ENCODE measurements at regions not wholly inside any gene's neighbourhood (a gene's known extent, or its start where the extent isn't known, plus 50 kb on each side); places are given as distances from the start of the nearest gene placed in this dataset.

GRCh38 chr9:1269533-1270315 is 219.6 kb downstream of the DMRT2 start:
- DNase-seq: no peak

DNA sequence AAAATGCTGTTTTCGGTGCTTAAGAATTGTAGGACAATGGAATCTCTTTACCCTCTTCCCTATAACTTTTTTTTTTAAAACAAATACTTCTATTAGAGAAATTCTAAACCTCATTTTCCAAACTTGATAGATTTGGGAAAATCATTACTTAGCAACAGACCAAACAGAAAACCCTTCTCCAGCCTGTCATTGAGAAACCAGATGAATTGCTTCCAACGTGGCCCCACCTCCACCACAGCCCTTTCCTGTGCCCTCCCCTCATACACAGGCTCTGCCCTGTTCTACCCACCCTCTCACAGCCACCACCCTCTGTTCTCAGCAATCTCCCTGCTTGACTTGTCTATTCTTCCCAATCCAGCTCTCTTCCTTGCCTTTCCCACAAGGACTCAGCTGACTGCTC is 221.2 kb downstream of the DMRT2 start:
- DNase-seq: no peak

- no peak for DNase-seq
Observed at GRCh38 chr9:1271786-1272185, 221.6 kb downstream of the DMRT2 start.

GRCh38 chr9:1272488-1272887 is 222.3 kb downstream of the DMRT2 start:
- no peak for DNase-seq

DNA sequence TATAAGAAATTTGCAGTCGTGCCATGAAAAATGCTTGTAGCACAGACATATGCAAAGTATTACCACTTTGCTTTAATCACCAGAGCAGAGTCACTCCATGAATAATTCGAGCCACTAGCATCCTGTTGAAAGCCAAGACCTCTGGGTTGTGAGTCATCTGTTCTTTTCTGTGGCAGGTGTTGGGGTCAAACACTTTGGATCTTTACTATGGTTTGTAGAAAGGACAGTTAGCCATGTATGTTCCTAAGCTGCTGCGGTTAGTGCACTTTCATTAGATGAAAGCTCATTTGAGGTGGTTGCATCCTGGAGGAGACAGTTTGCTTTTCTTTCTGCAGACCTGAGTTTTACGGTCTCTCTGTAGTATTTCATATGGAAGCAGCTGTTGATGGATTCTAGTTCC is 223.7 kb downstream of the DMRT2 start:
- no peak for DNase-seq

- no peak for DNase-seq
Observed at GRCh38 chr9:1274334-1274733, 224.2 kb downstream of the DMRT2 start.

DNA sequence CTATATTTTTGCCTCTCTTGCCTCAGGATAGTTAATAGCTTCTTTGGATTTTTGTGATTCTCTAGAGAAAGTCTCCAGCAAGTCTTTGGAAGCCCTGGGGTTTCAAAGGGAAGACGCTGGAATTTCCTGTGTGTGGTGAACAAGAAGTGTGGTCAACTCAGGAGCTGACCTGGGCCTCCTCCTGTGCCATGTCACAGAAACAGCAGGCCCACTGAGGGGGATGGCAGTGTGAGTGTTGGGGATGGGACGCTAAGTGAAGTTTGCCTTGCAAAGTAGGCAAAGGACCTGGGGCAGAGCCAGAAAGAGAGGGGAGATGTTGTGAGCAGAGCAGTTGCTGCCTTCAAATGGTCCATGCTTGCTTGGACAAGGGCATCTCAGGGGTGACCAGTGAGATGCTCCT is 226.3 kb downstream of the DMRT2 start:
- no peak for DNase-seq

DNA sequence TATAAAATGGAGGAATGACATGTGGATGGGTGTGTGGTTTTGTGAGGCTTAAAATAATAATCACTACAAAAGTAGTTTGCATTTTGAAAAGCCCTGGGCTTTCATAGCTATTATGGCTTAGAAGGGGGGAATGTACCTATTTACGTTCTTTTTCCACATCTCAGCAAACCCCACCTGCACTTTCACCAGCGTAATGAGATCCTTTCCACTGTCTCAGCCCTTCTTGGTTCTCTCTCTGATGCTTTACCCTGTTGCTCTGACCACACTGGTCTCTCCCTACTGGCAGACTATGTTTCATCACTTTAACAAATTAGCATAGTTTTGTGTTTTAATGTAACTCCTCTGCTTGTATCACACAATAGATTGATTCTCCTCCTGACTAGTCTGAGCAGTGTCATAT is 234.6 kb downstream of the DMRT2 start:
- DNase-seq: no peak

DNA sequence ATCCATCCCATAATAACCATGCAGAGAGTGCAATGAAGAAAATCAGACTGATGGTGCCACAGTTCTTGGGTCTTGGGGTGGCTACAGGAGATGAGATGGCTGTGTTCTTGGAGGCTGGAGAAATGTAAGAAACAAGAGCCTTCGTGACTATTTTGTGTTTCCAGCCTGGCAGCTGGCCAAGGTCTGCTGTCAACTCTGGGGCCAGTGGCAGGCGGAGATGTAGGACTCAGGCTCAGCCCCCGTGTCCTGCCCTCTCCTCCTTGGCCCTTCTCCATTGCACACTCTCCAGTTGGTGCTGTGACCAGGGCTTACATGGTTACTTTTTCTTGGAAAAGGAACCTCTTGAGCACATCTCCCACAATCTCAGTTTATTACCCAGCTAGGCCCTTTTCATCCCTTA is 235.4 kb downstream of the DMRT2 start:
- no peak for DNase-seq

DNA sequence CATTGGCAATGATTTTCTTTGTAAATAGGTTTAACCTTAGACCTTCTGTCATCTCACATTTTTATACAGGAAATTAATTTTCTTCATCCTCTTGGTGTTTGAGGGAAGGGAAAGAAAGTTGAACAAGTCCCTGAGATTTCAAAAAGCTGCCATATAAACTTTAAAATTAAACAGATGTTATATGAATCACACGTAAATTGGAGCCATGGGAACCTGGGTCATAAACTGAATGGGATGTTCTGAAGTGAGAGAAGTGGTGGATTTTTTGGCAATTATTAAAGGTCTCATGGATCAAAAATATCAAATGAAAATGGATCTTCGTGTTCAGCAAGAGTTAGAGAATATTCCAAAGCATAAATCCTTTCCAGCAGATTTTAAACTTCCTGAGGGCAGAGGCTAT is 242.2 kb downstream of the DMRT2 start:
- no peak for DNase-seq

- no peak for DNase-seq
Observed at GRCh38 chr9:1294641-1295258, 244.6 kb downstream of the DMRT2 start.

GRCh38 chr9:1296331-1296730 is 246.2 kb downstream of the DMRT2 start:
- DNase-seq: no peak

GRCh38 chr9:1298046-1298445 is 247.9 kb downstream of the DMRT2 start:
- DNase-seq: no peak

- DNase-seq: no peak
Observed at GRCh38 chr9:1300941-1301340, 250.8 kb downstream of the DMRT2 start.

DNA sequence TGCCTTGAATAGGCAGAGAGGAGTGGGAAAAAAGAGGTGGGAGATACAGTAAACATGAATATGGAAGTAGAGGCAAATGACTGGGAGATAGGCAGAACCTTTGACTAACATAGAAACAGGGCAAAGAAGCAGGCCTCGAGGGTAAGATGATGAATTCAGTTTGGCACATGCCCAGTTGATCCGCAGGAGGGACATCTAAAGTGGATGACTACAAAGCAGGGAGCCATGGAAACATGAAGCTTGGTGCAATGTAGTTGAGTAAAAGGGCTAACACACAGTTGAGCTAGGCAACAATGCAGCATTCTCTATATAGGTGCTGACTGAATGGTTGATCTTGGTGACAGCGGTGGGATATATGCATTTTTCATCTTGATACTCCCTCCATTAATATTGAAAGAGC is 253.8 kb downstream of the DMRT2 start:
- DNase-seq: no peak

DNA sequence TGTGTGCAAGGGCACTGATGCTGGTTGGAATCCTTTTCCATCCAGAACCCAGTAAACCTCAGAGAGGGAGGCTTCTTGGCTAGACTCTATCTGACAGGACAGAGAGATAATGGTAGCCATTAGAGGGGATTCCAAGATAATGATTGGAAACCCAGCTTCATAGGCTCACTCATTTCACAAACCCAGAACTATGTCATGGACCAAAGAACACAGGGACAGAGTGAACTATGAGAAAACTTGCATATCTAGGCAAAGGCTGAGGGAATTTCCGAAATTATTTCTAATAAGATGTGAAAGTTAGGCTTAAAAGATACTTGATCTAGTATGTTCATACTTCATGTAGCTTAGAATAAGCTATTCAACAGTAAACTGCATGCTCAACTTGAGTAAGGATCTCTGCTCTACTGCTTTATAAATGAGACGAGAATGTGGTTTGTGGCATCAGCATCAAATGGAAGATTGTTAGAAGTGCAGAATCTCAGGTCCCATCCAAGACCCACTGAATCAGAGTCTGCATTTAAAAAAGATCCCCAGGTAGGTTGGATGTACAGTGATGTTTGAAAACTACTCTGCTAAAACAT is 261.4 kb downstream of the DMRT2 start:
- DNase-seq: no peak

- DNase-seq: no peak
Observed at GRCh38 chr9:1319436-1319835, 269.3 kb downstream of the DMRT2 start.

DNA sequence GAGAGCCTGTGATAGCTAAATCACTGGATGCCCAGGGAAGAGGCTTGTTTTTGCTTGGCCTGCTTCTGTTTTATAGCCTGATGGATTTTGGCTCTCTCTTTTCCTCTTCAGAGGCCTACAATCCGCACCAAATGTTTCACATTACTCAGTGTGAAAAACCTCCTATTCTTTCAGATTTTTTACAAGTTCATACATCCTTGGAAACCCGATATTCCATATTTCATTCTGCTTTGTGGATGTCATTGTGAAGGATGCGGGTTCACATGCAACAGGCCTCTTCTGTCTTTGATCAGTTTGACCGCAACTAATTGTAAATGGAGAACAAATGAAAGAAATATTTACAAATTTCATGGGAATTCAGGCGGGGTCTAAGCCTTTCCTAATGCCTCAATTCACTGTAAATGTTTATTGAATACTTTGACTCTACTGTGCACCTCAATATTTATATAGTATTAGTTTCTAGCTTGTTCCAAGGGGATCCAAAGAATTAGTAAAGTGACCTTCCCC is 269.9 kb downstream of the DMRT2 start:
- no peak for DNase-seq

DNA sequence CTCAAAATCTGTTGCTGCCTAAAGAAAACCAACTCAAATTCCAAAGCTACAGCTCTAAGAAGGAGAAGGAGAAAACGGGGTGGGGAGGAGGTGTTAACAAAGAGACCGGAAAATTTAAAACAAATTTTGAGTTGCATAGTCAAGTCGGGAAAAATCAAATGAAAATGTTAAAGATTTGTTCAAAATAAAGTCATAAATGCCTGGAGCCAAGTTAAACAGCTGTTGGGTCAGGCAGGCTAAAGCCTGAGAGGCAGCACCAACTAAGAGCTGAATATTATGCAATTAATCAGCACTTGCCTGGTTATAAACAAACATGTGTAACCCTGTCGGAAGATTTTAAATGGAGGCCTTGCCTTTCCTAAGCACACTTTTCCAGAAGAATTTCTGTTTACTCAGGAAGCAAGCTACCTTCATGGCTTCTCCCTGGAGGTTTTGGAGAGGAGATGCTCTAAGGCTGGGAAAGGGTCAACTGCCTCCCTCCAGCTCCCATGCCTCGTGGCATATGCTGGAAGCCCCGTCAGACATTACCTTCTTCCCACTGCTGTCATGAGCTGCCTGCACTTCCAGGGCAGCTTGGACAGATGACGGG is 270.5 kb downstream of the DMRT2 start:
- no peak for DNase-seq

- DNase-seq: no peak
Observed at GRCh38 chr9:1327467-1327866, 277.3 kb downstream of the DMRT2 start.

- no peak for DNase-seq
Observed at GRCh38 chr9:1328341-1328740, 278.2 kb downstream of the DMRT2 start.

GRCh38 chr9:1331546-1332038 is 281.4 kb downstream of the DMRT2 start:
- no peak for DNase-seq

DNA sequence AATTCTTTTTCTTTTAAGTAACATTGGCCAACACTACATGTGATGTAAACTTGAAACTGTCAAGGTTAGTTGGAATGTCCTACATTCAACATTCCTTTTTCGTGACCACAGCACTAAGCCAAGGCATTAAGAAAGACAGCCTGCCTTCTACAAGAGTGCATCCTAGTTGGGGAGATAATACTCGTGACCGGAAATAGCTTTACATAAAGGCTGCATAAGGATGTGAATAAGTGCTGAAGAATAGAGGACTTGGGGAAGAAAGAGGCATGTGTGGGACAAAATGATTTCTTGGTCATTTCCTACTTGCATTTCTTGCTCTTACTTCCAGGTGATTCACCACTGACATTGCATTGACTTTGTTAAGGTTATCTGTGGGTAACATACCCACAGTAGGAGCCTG is 282.0 kb downstream of the DMRT2 start:
- no peak for DNase-seq

DNA sequence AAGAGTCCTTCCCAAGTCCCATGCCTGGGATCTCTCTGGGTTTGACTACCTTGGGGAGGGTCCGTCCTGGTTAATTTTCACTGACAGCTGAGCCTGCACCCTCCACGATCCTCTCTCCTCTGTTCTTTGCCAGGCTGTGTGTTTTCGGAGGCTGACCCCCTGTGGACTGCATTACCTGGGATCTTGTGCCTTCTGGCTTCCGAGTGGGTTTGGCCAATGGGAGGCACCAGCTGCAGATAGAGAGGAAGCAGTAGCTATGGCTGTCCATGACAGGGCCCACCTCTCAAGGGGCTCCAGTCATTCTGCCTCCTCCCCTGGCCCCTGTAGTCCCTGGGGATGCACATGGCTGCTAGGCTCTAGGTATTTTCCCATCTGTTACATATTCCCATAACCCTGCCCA is 285.0 kb downstream of the DMRT2 start:
- no peak for DNase-seq

Measured in activated CD4-positive, alpha-beta T cell treated with anti-CD3 and anti-CD28 coated beads, Interleukin-2, Interleukin-6, amounts not matched to agents 100 ng/mL and 50 ng/mL, durations not matched to agents 16 hours and 8 hours (primary cell).